CD1c-positive myeloid dendritic cell (primary cell): ENCODE measurements at regions not wholly inside any gene's neighbourhood (a gene's known extent, or its start where the extent isn't known, plus 50 kb on each side); places are given as distances from the start of the nearest gene placed in this dataset.
"Not testable (repeated sequence)": the region's sequence is repeated elsewhere in the genome, so short reads cannot be mapped to it uniquely, and the experiment has no call there.

ENCODE experiments used
- DNase-seq: peaks from one replicate; pipeline ENCODE4 v3.0.0-alpha.2; 2016; ENCODE audit errors: extremely low spot score

- DNase-seq: no peak
Measured at GRCh38 chr3:98702166-98702565, 61.0 kb upstream of the ST3GAL6 start.

GRCh38 chr3:98705212-98705611, 57.9 kb upstream of the ST3GAL6 start:
- DNase-seq: no peak

- DNase-seq: no peak
Measured at GRCh38 chr3:98705694-98706093, 57.4 kb upstream of the ST3GAL6 start.

- DNase-seq: not testable (repeated sequence)
Measured at GRCh38 chr3:98708681-98709080, 54.5 kb upstream of the ST3GAL6 start.

- DNase-seq: peak; percentile 22
Measured at GRCh38 chr3:98709441-98709840, 53.7 kb upstream of the ST3GAL6 start.

GRCh38 chr3:98710067-98710659, 53.0 kb upstream of the ST3GAL6 start:
- no peak for DNase-seq

GRCh38 chr3:98711426-98711825, 51.7 kb upstream of the ST3GAL6 start:
- DNase-seq: no peak

- DNase-seq: no peak
Measured at GRCh38 chr3:98712726-98713125, 50.4 kb upstream of the ST3GAL6 start.

GRCh38 chr3:98713332-98713731, 49.8 kb upstream of the ST3GAL6 start:
- DNase-seq: not testable (repeated sequence)
